HCT116 (cell line): ENCODE measurements at regions not wholly inside any gene's neighbourhood (a gene's known extent, or its start where the extent isn't known, plus 50 kb on each side); places are given as distances from the start of the nearest gene placed in this dataset.

ENCODE experiments used
- ATAC-seq: fragments of 200-7000 bp; cut with Tn5 transposase; 2 replicates; pipeline ENCODE4 v1.9.1; 2020; ENCODE audit warnings: mild to moderate bottlenecking, moderate library complexity
- BruUV-seq: library from RNA; stranded (reverse); fragments of 400-500 nt; replicated peaks from 2 replicates; lab custom pipeline; 2021; lab: Mats Ljungman, UMichigan
- CTCF ChIA-PET: fragments of 300-600 bp; sonication (Branson Sonifier 250); formaldehyde crosslinking; loops from one replicate; lab custom pipeline; 2021; ENCODE audit warnings: antibody characterized with exemption; lab: Charles Lee
- POLR2A ChIA-PET: fragments of 300-600, 350-600 bp; sonication (Branson Sonifier 250); formaldehyde crosslinking; loops from one replicate; lab custom pipeline; 2021; ENCODE audit warnings: antibody characterized with exemption; lab: Charles Lee
- RAD21 ChIA-PET, 2 experiments: fragments of 300-600 bp; sonication (Branson Sonifier 250); formaldehyde crosslinking; loops; one replicate each; lab custom pipeline; 2023; ENCODE audit warnings: low total read pairs in 2 of 2; ENCODE audit not compliant: uncharacterized antibody in 2 of 2, unreplicated experiment in 2 of 2, low non-redundant PET in 1 of 2; lab: Charles Lee
- DNase-seq: peaks from one replicate; pipeline ENCODE4 v3.0.0-alpha.2; 2010; ENCODE audit warnings: low read depth, low spot score
- H2AFZ ChIP-seq: fragments of 200-600 bp; shearing (Covaris generic), sonication (generic); 2 replicates; pipeline ENCODE4 v1.6.1; 2017; ENCODE audit warnings: low read depth, mixed run types, mixed read lengths, antibody characterized with exemption, low read length; ENCODE audit not compliant: poor library complexity, severe bottlenecking
- H3K27ac ChIP-seq: 2 replicates; pipeline ENCODE4 v1.5.1; 2012; ENCODE audit warnings: low read depth, low read length
- H3K27me3 ChIP-seq: fragments of 200-600 bp; sonication (generic); 2 replicates; pipeline ENCODE4 v1.6.1; 2016; ENCODE audit warnings: mixed run types, low read length, mixed read lengths; ENCODE audit not compliant: insufficient read depth
- H3K36me3 ChIP-seq, 2 experiments: fragments of 200-500 bp in 1 of 2; fragments of 200-600 bp in 1 of 2; sonication (Bioruptor generic) in 1 of 2; sonication (generic) in 1 of 2; 2 replicates each; pipeline versions ENCODE4 v1.5.1 to v1.6.1; 2014 to 2016; ENCODE audit warnings: low read length in 2 of 2, inconsistent platforms in 1 of 2, mixed read lengths in 1 of 2, mixed run types in 1 of 2; ENCODE audit not compliant: insufficient read depth in 2 of 2, control insufficient read depth in 1 of 2
- H3K4me1 ChIP-seq, 2 experiments: fragments of 200-600 bp in 1 of 2; sonication (generic) in 1 of 2; 2 replicates each; pipeline versions ENCODE4 v1.5.1 to v1.6.1; 2012 to 2017; ENCODE audit warnings: low read length in 2 of 2, inconsistent platforms in 1 of 2, mild to moderate bottlenecking in 1 of 2, mixed read lengths in 1 of 2, mixed run types in 1 of 2, moderate library complexity in 1 of 2; ENCODE audit not compliant: insufficient read depth in 2 of 2, control insufficient read depth in 1 of 2
- H3K4me2 ChIP-seq: fragments of 200-600 bp; sonication (generic); 2 replicates; pipeline ENCODE4 v1.6.1; 2017; ENCODE audit warnings: mixed run types, low read length, mixed read lengths
- H3K4me3 ChIP-seq, 2 experiments: fragments of 200-600 bp in 1 of 2; sonication (generic) in 1 of 2; replicated peaks in 1 of 2; 2 replicates each; pipeline ENCODE4 v1.5.1; 2011 to 2016; ENCODE audit warnings: low read length in 2 of 2, control low read depth in 1 of 2, low read depth in 1 of 2, mild to moderate bottlenecking in 1 of 2, mixed read lengths in 1 of 2, mixed run types in 1 of 2
- H3K79me2 ChIP-seq: fragments of 200-600 bp; sonication (generic); 2 replicates; pipeline ENCODE4 v1.6.1; 2017; ENCODE audit warnings: mild to moderate bottlenecking, mixed run types, low read length, moderate library complexity, mixed read lengths; ENCODE audit not compliant: insufficient read depth
- H3K9ac ChIP-seq: fragments of 200-600 bp; sonication (generic); 2 replicates; pipeline ENCODE4 v1.6.1; 2016; ENCODE audit warnings: low read length, mixed read lengths
- H3K9me2 ChIP-seq: fragments of 200-600 bp; sonication (generic), shearing (Covaris generic); 2 replicates; pipeline ENCODE4 v1.6.1; 2017; ENCODE audit warnings: mixed run types, mild to moderate bottlenecking, moderate library complexity; ENCODE audit not compliant: insufficient read depth
- H3K9me3 ChIP-seq, 2 experiments: fragments of 200-500 bp in 1 of 2; fragments of 200-600 bp in 1 of 2; sonication (Bioruptor generic) in 1 of 2; sonication (generic) in 1 of 2; 2 replicates each; pipeline ENCODE4 v1.6.1; 2014 to 2017; ENCODE audit warnings: low read length in 2 of 2, mixed read lengths in 2 of 2, inconsistent platforms in 1 of 2, low read depth in 1 of 2, mild to moderate bottlenecking in 1 of 2, mixed run types in 1 of 2, moderate library complexity in 1 of 2; ENCODE audit not compliant: control insufficient read depth in 1 of 2, insufficient read depth in 1 of 2
- H4K20me1 ChIP-seq: fragments of 200-600 bp; sonication (generic), shearing (Covaris generic); 2 replicates; pipeline ENCODE4 v1.6.1; 2017; ENCODE audit warnings: mixed run types, mild to moderate bottlenecking, moderate library complexity; ENCODE audit not compliant: insufficient read depth
- CBX3 ChIP-seq: IDR thresholded peaks from 2 replicates; pipeline ENCODE4 v1.6.1; 2012; ENCODE audit warnings: low read depth
- CEBPB ChIP-seq: IDR thresholded peaks from 2 replicates; pipeline ENCODE4 v1.6.1; 2012; ENCODE audit warnings: low read depth
- EGR1 ChIP-seq: IDR thresholded peaks from 2 replicates; pipeline ENCODE4 v1.6.1; 2012; ENCODE audit warnings: low read depth
- ELF1 ChIP-seq: IDR thresholded peaks from 2 replicates; pipeline ENCODE4 v1.6.1; 2012; ENCODE audit warnings: low read depth, borderline replicate concordance
- POLR2A ChIP-seq: IDR thresholded peaks from 2 replicates; pipeline ENCODE4 v1.7.0; 2011; ENCODE audit warnings: borderline replicate concordance; ENCODE audit not compliant: insufficient read depth, insufficient read length; ENCODE audit errors: extremely low read depth
- RAD21 ChIP-seq: IDR thresholded peaks from 2 replicates; pipeline ENCODE4 v1.6.1; 2012; ENCODE audit warnings: low read depth, mild to moderate bottlenecking
- intact Hi-C: fragments of 100-400 bp; cut with micrococcal nuclease; formaldehyde crosslinking; loops from 2 replicates; pipeline ENCODE4 v1.10.0; 2022
- TF ChIP-seq, protein P1 (sequence below): IDR thresholded peaks from 2 replicates; pipeline ENCODE4 v1.6.1; 2012
- TF ChIP-seq, protein P2 (sequence below): IDR thresholded peaks from 2 replicates; pipeline ENCODE4 v1.6.1; 2012; ENCODE audit warnings: low read depth
- TF ChIP-seq, protein P3 (sequence below): IDR thresholded peaks from 2 replicates; pipeline ENCODE4 v1.6.1; 2011; ENCODE audit warnings: mild to moderate bottlenecking, low read length, moderate library complexity; ENCODE audit not compliant: insufficient replicate concordance; ENCODE audit errors: extremely low read depth
- TF ChIP-seq, protein P4 (sequence below), 3 experiments: fragments of 200-600 bp in 1 of 3; sonication (generic) in 1 of 3; IDR thresholded peaks in 2 of 3; conservative IDR thresholded peaks in 1 of 3; 2 replicates each; pipeline ENCODE4 v1.5.1; 2012 to 2017; ENCODE audit warnings: low read depth in 2 of 3, low read length in 2 of 3, antibody characterized with exemption in 1 of 3, borderline replicate concordance in 1 of 3, control low read depth in 1 of 3, mild to moderate bottlenecking in 1 of 3, mixed read lengths in 1 of 3, mixed run types in 1 of 3, moderate library complexity in 1 of 3; ENCODE audit not compliant: insufficient read depth in 1 of 3

DNA sequence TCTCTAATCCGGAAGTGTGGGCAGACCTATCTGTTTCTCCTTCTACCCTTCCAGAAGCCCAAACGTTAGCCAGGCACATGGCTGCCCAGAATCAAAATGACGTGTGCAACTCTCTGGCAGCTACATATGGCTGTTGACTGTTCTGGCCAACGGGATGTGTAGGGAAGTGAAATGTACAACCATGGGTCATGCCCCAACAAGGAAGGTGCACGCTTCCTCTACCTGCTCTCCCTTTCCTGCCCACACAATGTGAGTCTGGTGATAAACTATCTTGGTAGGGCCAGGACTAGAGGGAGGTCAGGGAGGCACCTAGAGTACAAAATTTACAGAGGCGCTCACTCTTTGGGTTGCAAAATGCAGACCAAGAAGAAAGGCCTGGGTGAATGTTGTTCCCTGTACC lies 495.9 kb upstream of the PROK2 start:
- H3K36me3 ChIP-seq, result no peaks in the 10 kb centered on the region
- intact Hi-C loops, result no loop called here

More for the DNA sequence above, 495.9 kb upstream of the PROK2 start:
- Histone ChIP-seq H3K27ac (no peak overlapping the region), H3K9me2 (no peaks in the 10 kb centered on the region), H3K9ac (no peak overlapping the region), H3K4me3 (no peak overlapping the region), H3K4me1 (no peaks in the 10 kb centered on the region), H4K20me1 (no peaks in the 10 kb centered on the region), H2AFZ (no peak overlapping the region), H3K9me3 (no peaks in the 10 kb centered on the region), H3K79me2 (no peaks in the 10 kb centered on the region), H3K27me3 (peaks cover 24% of the 10 kb centered on the region), H3K4me2 (no peak overlapping the region)
- DNase-seq, result no peak
- ATAC-seq, result no peak
- BruUV-seq, result no TSS peak
- ChIA-PET RAD21 (no interaction called here), POLR2A (no interaction called here), CTCF (no interaction called here)
- no peak for TF ChIP-seq CEBPB
- TF ChIP-seq EGR1, result no peak
- TF ChIP-seq, protein P1, sequence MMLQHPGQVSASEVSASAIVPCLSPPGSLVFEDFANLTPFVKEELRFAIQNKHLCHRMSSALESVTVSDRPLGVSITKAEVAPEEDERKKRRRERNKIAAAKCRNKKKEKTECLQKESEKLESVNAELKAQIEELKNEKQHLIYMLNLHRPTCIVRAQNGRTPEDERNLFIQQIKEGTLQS, result no peak
- TF ChIP-seq CBX3, result no peak
- TF ChIP-seq, protein P2, sequence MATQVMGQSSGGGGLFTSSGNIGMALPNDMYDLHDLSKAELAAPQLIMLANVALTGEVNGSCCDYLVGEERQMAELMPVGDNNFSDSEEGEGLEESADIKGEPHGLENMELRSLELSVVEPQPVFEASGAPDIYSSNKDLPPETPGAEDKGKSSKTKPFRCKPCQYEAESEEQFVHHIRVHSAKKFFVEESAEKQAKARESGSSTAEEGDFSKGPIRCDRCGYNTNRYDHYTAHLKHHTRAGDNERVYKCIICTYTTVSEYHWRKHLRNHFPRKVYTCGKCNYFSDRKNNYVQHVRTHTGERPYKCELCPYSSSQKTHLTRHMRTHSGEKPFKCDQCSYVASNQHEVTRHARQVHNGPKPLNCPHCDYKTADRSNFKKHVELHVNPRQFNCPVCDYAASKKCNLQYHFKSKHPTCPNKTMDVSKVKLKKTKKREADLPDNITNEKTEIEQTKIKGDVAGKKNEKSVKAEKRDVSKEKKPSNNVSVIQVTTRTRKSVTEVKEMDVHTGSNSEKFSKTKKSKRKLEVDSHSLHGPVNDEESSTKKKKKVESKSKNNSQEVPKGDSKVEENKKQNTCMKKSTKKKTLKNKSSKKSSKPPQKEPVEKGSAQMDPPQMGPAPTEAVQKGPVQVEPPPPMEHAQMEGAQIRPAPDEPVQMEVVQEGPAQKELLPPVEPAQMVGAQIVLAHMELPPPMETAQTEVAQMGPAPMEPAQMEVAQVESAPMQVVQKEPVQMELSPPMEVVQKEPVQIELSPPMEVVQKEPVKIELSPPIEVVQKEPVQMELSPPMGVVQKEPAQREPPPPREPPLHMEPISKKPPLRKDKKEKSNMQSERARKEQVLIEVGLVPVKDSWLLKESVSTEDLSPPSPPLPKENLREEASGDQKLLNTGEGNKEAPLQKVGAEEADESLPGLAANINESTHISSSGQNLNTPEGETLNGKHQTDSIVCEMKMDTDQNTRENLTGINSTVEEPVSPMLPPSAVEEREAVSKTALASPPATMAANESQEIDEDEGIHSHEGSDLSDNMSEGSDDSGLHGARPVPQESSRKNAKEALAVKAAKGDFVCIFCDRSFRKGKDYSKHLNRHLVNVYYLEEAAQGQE, result no peak
- TF ChIP-seq, protein P3, sequence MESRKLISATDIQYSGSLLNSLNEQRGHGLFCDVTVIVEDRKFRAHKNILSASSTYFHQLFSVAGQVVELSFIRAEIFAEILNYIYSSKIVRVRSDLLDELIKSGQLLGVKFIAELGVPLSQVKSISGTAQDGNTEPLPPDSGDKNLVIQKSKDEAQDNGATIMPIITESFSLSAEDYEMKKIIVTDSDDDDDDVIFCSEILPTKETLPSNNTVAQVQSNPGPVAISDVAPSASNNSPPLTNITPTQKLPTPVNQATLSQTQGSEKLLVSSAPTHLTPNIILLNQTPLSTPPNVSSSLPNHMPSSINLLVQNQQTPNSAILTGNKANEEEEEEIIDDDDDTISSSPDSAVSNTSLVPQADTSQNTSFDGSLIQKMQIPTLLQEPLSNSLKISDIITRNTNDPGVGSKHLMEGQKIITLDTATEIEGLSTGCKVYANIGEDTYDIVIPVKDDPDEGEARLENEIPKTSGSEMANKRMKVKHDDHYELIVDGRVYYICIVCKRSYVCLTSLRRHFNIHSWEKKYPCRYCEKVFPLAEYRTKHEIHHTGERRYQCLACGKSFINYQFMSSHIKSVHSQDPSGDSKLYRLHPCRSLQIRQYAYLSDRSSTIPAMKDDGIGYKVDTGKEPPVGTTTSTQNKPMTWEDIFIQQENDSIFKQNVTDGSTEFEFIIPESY, result no peak
- no peak for TF ChIP-seq ELF1
- TF ChIP-seq, protein P4, sequence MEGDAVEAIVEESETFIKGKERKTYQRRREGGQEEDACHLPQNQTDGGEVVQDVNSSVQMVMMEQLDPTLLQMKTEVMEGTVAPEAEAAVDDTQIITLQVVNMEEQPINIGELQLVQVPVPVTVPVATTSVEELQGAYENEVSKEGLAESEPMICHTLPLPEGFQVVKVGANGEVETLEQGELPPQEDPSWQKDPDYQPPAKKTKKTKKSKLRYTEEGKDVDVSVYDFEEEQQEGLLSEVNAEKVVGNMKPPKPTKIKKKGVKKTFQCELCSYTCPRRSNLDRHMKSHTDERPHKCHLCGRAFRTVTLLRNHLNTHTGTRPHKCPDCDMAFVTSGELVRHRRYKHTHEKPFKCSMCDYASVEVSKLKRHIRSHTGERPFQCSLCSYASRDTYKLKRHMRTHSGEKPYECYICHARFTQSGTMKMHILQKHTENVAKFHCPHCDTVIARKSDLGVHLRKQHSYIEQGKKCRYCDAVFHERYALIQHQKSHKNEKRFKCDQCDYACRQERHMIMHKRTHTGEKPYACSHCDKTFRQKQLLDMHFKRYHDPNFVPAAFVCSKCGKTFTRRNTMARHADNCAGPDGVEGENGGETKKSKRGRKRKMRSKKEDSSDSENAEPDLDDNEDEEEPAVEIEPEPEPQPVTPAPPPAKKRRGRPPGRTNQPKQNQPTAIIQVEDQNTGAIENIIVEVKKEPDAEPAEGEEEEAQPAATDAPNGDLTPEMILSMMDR (IDR thresholded peaks at IDR 0.05 in 2 of 3, conservative IDR thresholded peaks at IDR 0.05 in 1 of 3; ENCODE audit: borderline replicate concordance in 1 of 3, insufficient read depth in 1 of 3, low read depth in 2 of 3, low read length in 2 of 3), result no peak
- TF ChIP-seq RAD21, result no peak
- no peak for TF ChIP-seq POLR2A
